OCI-LY7 (cell line): ENCODE measurements at regions not wholly inside any gene's neighbourhood (a gene's known extent, or its start where the extent isn't known, plus 50 kb on each side); places are given as distances from the start of the nearest gene placed in this dataset.

Experiments used
- BruUV-seq: library from RNA; stranded (reverse); fragments of 400-500 nt; replicated peaks from 2 replicates; lab custom pipeline; 2021; lab: Mats Ljungman, UMichigan
- CTCF ChIA-PET: fragments of 300-600 bp; sonication (Branson Sonifier 250); formaldehyde crosslinking; loops from one replicate; lab custom pipeline; 2022; ENCODE audit warnings: antibody characterized with exemption; ENCODE audit not compliant: unreplicated experiment; lab: Charles Lee
- POLR2A ChIA-PET: fragments of 300-600 bp; sonication (Branson Sonifier 250); formaldehyde crosslinking; loops from one replicate; lab custom pipeline; 2022; ENCODE audit warnings: antibody characterized with exemption; lab: Charles Lee
- DNase-seq: peaks from one replicate; pipeline ENCODE4 v3.0.0-alpha.2; 2015; ENCODE audit warnings: low spot score
- H2AFZ ChIP-seq: fragments of 200-600 bp; sonication (generic), shearing (Covaris generic); 2 replicates; pipeline ENCODE4 v1.6.1; 2014; ENCODE audit warnings: mild to moderate bottlenecking, antibody characterized with exemption, low read length, moderate library complexity
- H3K27ac ChIP-seq: fragments of 200-600 bp; sonication (generic); 2 replicates; pipeline ENCODE4 v1.5.1; 2014; ENCODE audit warnings: mixed run types, low read depth, mild to moderate bottlenecking, moderate library complexity, low read length, inconsistent platforms; ENCODE audit not compliant: poor library complexity, severe bottlenecking
- H3K36me3 ChIP-seq: fragments of 200-600 bp; sonication (generic); 2 replicates; pipeline ENCODE4 v1.6.1; 2014; ENCODE audit warnings: mild to moderate bottlenecking, antibody characterized with exemption, low read length, moderate library complexity, mixed read lengths; ENCODE audit not compliant: insufficient read depth
- H3K4me1 ChIP-seq: fragments of 200-600 bp; sonication (generic); 2 replicates; pipeline ENCODE4 v1.5.1; 2014; ENCODE audit warnings: mild to moderate bottlenecking, low read length; ENCODE audit not compliant: insufficient read depth, poor library complexity, severe bottlenecking
- H3K4me2 ChIP-seq: fragments of 200-600 bp; sonication (generic); 2 replicates; pipeline ENCODE4 v1.6.1; 2014; ENCODE audit warnings: mild to moderate bottlenecking, low read length
- H3K4me3 ChIP-seq: fragments of 200-600 bp; sonication (generic); 2 replicates; pipeline ENCODE4 v1.5.1; 2014; ENCODE audit warnings: mild to moderate bottlenecking, low read depth, low read length; ENCODE audit not compliant: poor library complexity, severe bottlenecking
- H3K79me2 ChIP-seq: fragments of 200-600 bp; sonication (generic); 2 replicates; pipeline ENCODE4 v1.6.1; 2016; ENCODE audit warnings: low read depth, mild to moderate bottlenecking, low read length, moderate library complexity, mixed read lengths; ENCODE audit not compliant: insufficient read depth
- H3K9me2 ChIP-seq: fragments of 200-600 bp; sonication (generic); 2 replicates; pipeline ENCODE4 v1.6.1; 2016; ENCODE audit warnings: mild to moderate bottlenecking, low read length, mixed read lengths; ENCODE audit not compliant: insufficient read depth
- H3K9me3 ChIP-seq: fragments of 200-600 bp; sonication (generic); 2 replicates; pipeline ENCODE4 v1.6.1; 2014; ENCODE audit warnings: mild to moderate bottlenecking, mixed run types, low read length, mixed read lengths
- H4K20me1 ChIP-seq: fragments of 200-600 bp; sonication (generic); 2 replicates; pipeline ENCODE4 v1.6.1; 2014; ENCODE audit warnings: mild to moderate bottlenecking, antibody characterized with exemption, low read length, moderate library complexity, mixed read lengths; ENCODE audit not compliant: insufficient read depth
- CTCF ChIP-seq: fragments of 200-600 bp; sonication (generic); conservative IDR thresholded peaks from 2 replicates; pipeline ENCODE4 v1.5.1; 2014; ENCODE audit warnings: mild to moderate bottlenecking, antibody characterized with exemption, low read length, moderate library complexity, mixed read lengths
- EZH2phosphoT487 ChIP-seq: fragments of 200-600 bp; sonication (generic); IDR thresholded peaks from 2 replicates; pipeline ENCODE4 v1.6.1; 2018; ENCODE audit warnings: low read depth, borderline replicate concordance, mild to moderate bottlenecking, mixed run types, antibody characterized with exemption, low read length, moderate library complexity, mixed read lengths
- intact Hi-C: fragments of 100-400 bp; cut with micrococcal nuclease; formaldehyde crosslinking; loops from one replicate; pipeline ENCODE4 v1.10.0; 2022; ENCODE audit not compliant: unreplicated experiment

- intact Hi-C loops = no loop called here
- no peak overlapping the region for H3K27ac ChIP-seq
Measured at GRCh38 chr6:157741321-157741947, 81.6 kb upstream of the SNX9 start.

GRCh38 chr6:157741948-157742556, 81.0 kb upstream of the SNX9 start:
- Histone ChIP-seq H3K79me2 (no peaks in the 10 kb centered on the region), H2AFZ (no peak overlapping the region), H3K9me2 (no peaks in the 10 kb centered on the region), H3K4me3 (no peak overlapping the region), H3K27ac (no peak overlapping the region), H3K36me3 (no peaks in the 10 kb centered on the region), H3K4me1 (no peaks in the 10 kb centered on the region), H3K9me3 (no peaks in the 10 kb centered on the region), H3K4me2 (no peak overlapping the region), H4K20me1 (no peaks in the 10 kb centered on the region)
- POLR2A ChIA-PET = no interaction called here
- intact Hi-C loops = no loop called here
- no peak for DNase-seq
- no TSS peak for BruUV-seq
- CTCF ChIA-PET = no interaction called here
- TF ChIP-seq CTCF = no peak
- no peak for TF ChIP-seq EZH2phosphoT487

More at GRCh38 chr6:157741321-157741947, 81.6 kb upstream of the SNX9 start:
- ChIA-PET CTCF (no interaction called here), POLR2A (no interaction called here)
- no peak for DNase-seq
- TF ChIP-seq CTCF (no peak), EZH2phosphoT487 (no peak)
- H2AFZ ChIP-seq = no peak overlapping the region
- H3K79me2 ChIP-seq = no peaks in the 10 kb centered on the region
- H3K36me3 ChIP-seq = no peaks in the 10 kb centered on the region
- no peak overlapping the region for H3K4me2 ChIP-seq
- no peaks in the 10 kb centered on the region for H3K9me3 ChIP-seq
- no peaks in the 10 kb centered on the region for H3K9me2 ChIP-seq
- no TSS peak for BruUV-seq
- H3K4me1 ChIP-seq = no peaks in the 10 kb centered on the region
- no peak overlapping the region for H3K4me3 ChIP-seq
- H4K20me1 ChIP-seq = no peaks in the 10 kb centered on the region

GRCh38 chr6:157744102-157744601, 78.9 kb upstream of the SNX9 start:
- Histone ChIP-seq H4K20me1 (no peaks in the 10 kb centered on the region), H3K36me3 (no peaks in the 10 kb centered on the region), H3K27ac (no peak overlapping the region), H3K4me3 (no peak overlapping the region), H3K4me2 (no peak overlapping the region), H3K79me2 (no peaks in the 10 kb centered on the region), H2AFZ (no peak overlapping the region), H3K9me3 (no peaks in the 10 kb centered on the region), H3K4me1 (no peaks in the 10 kb centered on the region), H3K9me2 (no peaks in the 10 kb centered on the region)
- no TSS peak for BruUV-seq
- POLR2A ChIA-PET = no interaction called here
- TF ChIP-seq EZH2phosphoT487 (no peak), CTCF (no peak)
- CTCF ChIA-PET = no interaction called here
- intact Hi-C loops = no loop called here
- no peak for DNase-seq
